ENCODE measurements at regions not wholly inside any gene's neighbourhood (a gene's known extent, or its start where the extent isn't known, plus 50 kb on each side); places are given as distances from the start of the nearest gene placed in this dataset.
"Not testable (repeated sequence)": the region's sequence is repeated elsewhere in the genome, so short reads cannot be mapped to it uniquely, and the experiment has no call there.

DNA sequence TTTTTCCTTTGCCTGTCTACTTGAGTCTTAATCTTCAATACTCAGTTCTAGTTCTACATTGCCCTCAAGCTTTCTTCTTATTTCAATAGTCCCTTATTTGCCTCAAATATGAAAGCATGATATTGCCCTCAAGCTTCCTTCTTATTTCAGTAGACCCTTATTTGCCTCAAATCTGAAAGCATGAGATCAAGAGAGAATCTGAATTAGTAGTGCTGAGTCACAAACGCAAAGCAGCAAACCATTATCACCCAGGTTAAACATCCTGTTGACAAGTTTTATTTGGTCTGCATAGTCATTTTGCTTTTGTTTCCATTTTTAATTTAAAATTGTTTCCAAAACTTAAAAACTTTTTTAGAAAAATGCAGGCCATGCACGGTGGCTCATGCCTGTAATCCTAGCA lies 583.3 kb upstream of the FSHR start:
- Histone ChIP-seq H2BK12ac (ENCODE audit: low read length in 2 of 2) (no peak overlapping the region), H3K79me1 (replicated peaks; ENCODE audit: low read length, poor library complexity, severe bottlenecking) (no peaks in the 10 kb centered on the region), H2BK15ac (ENCODE audit: low read depth, poor library complexity, severe bottlenecking) (no peak overlapping the region), H2AK5ac (ENCODE audit: low read length, severe bottlenecking) (no peak overlapping the region), H3K27ac (ENCODE audit: low read length, poor library complexity, severe bottlenecking) (no peak overlapping the region), H3K27me3 (ENCODE audit: control insufficient read depth in 1 of 2, insufficient read depth in 1 of 2, low read length in 2 of 2) (no peaks in the 10 kb centered on the region), H3K4me1 (ENCODE audit: control insufficient read depth, insufficient read depth, low read depth, low read length) (no peaks in the 10 kb centered on the region), H3K36me3 (ENCODE audit: control insufficient read depth in 1 of 2, insufficient read depth in 2 of 2, low read depth in 1 of 2, low read length in 2 of 2) (no peaks in the 10 kb centered on the region), H3K9ac (ENCODE audit: low read length) (no peak overlapping the region), H3K14ac (ENCODE audit: low read length in 2 of 2) (no peak overlapping the region), H3K4me2 (ENCODE audit: low read length, poor library complexity, severe bottlenecking) (no peak overlapping the region), H4K8ac (ENCODE audit: low read length) (no peak overlapping the region), H2AFZ (ENCODE audit: low read depth, low read length) (no peak overlapping the region), H3K18ac (ENCODE audit: low read depth in 1 of 2, low read length in 2 of 2) (no peak overlapping the region), H3K4ac (ENCODE audit: low read depth in 1 of 2, low read length in 2 of 2) (no peak overlapping the region), H3K4me3 (ENCODE audit: insufficient read depth in 1 of 2, low read depth in 1 of 2, low read length in 2 of 2) (no peak overlapping the region), H2BK5ac (ENCODE audit: low read depth, low read length, poor library complexity, severe bottlenecking) (no peak overlapping the region), H3K9me3 (ENCODE audit: control insufficient read depth, low read length) (peaks cover 4% of the 10 kb centered on the region), H3K23ac (ENCODE audit: low read length in 2 of 2) (no peak overlapping the region), H2BK120ac (ENCODE audit: low read depth, low read length) (no peak overlapping the region), H4K91ac (ENCODE audit: low read length) (no peak overlapping the region)
- WGBS: 100% methylated on average over 2 of the region's 2 CpGs
- no peak for DNase-seq

DNA sequence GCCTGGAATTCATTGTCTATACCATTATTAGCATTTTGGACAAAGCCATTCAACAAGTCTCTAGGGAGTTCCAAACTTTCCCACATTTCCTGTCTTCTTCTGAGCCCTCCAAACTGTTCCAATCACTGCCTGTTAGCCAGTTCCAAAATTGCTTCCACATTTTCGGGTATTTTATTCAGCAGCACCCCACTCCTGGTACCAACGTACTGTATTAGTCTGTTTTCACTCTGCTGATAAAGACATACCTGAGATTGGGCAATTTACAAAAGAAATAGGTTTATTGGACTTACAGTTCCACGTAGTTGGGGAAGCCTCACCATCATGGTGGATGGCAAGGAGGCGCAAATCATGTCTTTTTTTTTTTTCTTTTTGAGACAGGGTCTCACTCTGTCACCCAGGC lies 578.6 kb upstream of the FSHR start:
- not testable (repeated sequence) for H3K23ac ChIP-seq (ENCODE audit: low read length in 2 of 2); H2BK12ac ChIP-seq (ENCODE audit: low read length in 2 of 2); H3K27ac ChIP-seq (ENCODE audit: low read length, poor library complexity, severe bottlenecking); H3K9ac ChIP-seq (ENCODE audit: low read length); H3K36me3 ChIP-seq (ENCODE audit: control insufficient read depth in 1 of 2, insufficient read depth in 2 of 2, low read depth in 1 of 2, low read length in 2 of 2); H3K4ac ChIP-seq (ENCODE audit: low read depth in 1 of 2, low read length in 2 of 2); H2BK15ac ChIP-seq (ENCODE audit: low read depth, poor library complexity, severe bottlenecking); H3K14ac ChIP-seq (ENCODE audit: low read length in 2 of 2); H2BK120ac ChIP-seq (ENCODE audit: low read depth, low read length); H3K79me1 ChIP-seq (replicated peaks; ENCODE audit: low read length, poor library complexity, severe bottlenecking); H3K18ac ChIP-seq (ENCODE audit: low read depth in 1 of 2, low read length in 2 of 2); H3K9me3 ChIP-seq (ENCODE audit: control insufficient read depth, low read length); H2AK5ac ChIP-seq (ENCODE audit: low read length, severe bottlenecking); H2BK5ac ChIP-seq (ENCODE audit: low read depth, low read length, poor library complexity, severe bottlenecking); H4K91ac ChIP-seq (ENCODE audit: low read length); H3K27me3 ChIP-seq (ENCODE audit: control insufficient read depth in 1 of 2, insufficient read depth in 1 of 2, low read length in 2 of 2); H2AFZ ChIP-seq (ENCODE audit: low read depth, low read length); H3K4me1 ChIP-seq (ENCODE audit: control insufficient read depth, insufficient read depth, low read depth, low read length); H4K8ac ChIP-seq (ENCODE audit: low read length); H3K4me2 ChIP-seq (ENCODE audit: low read length, poor library complexity, severe bottlenecking); H3K4me3 ChIP-seq (ENCODE audit: insufficient read depth in 1 of 2, low read depth in 1 of 2, low read length in 2 of 2); DNase-seq
- WGBS: 76% methylated on average over 4 of the region's 4 CpGs

DNA sequence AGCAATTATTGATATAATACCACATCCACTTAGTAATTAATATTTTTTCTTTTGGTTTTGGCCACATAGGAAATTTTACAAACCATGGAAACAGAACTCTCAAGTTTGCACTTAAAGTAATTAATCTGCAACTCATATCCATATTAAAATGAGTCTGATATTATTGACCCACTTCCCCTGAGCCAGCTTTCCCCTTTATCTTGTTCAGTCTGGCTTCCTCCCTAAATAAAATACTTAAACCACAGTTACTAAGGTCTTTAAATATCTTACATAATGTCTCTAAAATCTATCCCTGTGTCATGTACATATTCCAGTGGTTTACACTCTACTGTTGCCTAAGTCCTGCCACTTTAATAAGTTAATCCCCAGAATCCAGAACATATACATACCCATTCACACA lies 564.9 kb upstream of the FSHR start:
- no peak overlapping the region for H2BK120ac ChIP-seq (ENCODE audit: low read depth, low read length)
- DNase-seq: no peak
- H3K9me3 ChIP-seq (ENCODE audit: control insufficient read depth, low read length): no peaks in the 10 kb centered on the region
- no peaks in the 10 kb centered on the region for H3K27me3 ChIP-seq (ENCODE audit: control insufficient read depth in 1 of 2, insufficient read depth in 1 of 2, low read length in 2 of 2)
- no peak overlapping the region for H2BK15ac ChIP-seq (ENCODE audit: low read depth, poor library complexity, severe bottlenecking)
- H3K9ac ChIP-seq (ENCODE audit: low read length): no peak overlapping the region
- H3K4me3 ChIP-seq (ENCODE audit: insufficient read depth in 1 of 2, low read depth in 1 of 2, low read length in 2 of 2): no peak overlapping the region
- no peak overlapping the region for H2BK12ac ChIP-seq (ENCODE audit: low read length in 2 of 2)
- no peak overlapping the region for H3K27ac ChIP-seq (ENCODE audit: low read length, poor library complexity, severe bottlenecking)
- no peak overlapping the region for H3K14ac ChIP-seq (ENCODE audit: low read length in 2 of 2)
- H3K4ac ChIP-seq (ENCODE audit: low read depth in 1 of 2, low read length in 2 of 2): no peak overlapping the region
- H2BK5ac ChIP-seq (ENCODE audit: low read depth, low read length, poor library complexity, severe bottlenecking): no peak overlapping the region
- no peak overlapping the region for H2AK5ac ChIP-seq (ENCODE audit: low read length, severe bottlenecking)
- H3K4me1 ChIP-seq (ENCODE audit: control insufficient read depth, insufficient read depth, low read depth, low read length): no peaks in the 10 kb centered on the region
- H3K23ac ChIP-seq (ENCODE audit: low read length in 2 of 2): no peak overlapping the region
- H3K79me1 ChIP-seq (replicated peaks; ENCODE audit: low read length, poor library complexity, severe bottlenecking): no peaks in the 10 kb centered on the region
- H4K91ac ChIP-seq (ENCODE audit: low read length): no peak overlapping the region
- H3K36me3 ChIP-seq (ENCODE audit: control insufficient read depth in 1 of 2, insufficient read depth in 2 of 2, low read depth in 1 of 2, low read length in 2 of 2): no peaks in the 10 kb centered on the region
- no peak overlapping the region for H3K4me2 ChIP-seq (ENCODE audit: low read length, poor library complexity, severe bottlenecking)
- H4K8ac ChIP-seq (ENCODE audit: low read length): no peak overlapping the region
- no peak overlapping the region for H3K18ac ChIP-seq (ENCODE audit: low read depth in 1 of 2, low read length in 2 of 2)
- H2AFZ ChIP-seq (ENCODE audit: low read depth, low read length): no peak overlapping the region

DNA sequence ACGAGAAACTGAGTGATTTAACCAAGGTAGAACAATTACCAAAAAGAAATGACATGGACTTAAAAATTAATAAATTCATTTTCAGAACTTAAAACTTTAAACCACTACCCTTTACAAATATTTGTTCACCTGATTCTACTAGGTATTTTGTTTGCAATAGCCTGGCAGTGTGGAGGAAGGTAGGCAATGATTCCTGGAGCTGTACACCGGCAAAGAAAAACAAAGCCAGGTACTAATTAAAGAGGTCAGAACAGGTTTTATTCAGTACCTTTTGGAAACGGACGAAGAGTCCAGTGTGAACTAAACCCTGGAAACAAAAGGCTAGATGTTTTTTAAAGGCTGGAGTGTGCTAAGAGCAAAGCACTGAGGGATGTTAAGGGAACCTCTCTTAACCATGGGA lies 561.3 kb upstream of the FSHR start:
- Histone ChIP-seq H2BK12ac (ENCODE audit: low read length in 2 of 2) (no peak overlapping the region), H2BK5ac (ENCODE audit: low read depth, low read length, poor library complexity, severe bottlenecking) (no peak overlapping the region), H3K9ac (ENCODE audit: low read length) (no peak overlapping the region), H2AFZ (ENCODE audit: low read depth, low read length) (no peak overlapping the region), H3K14ac (ENCODE audit: low read length in 2 of 2) (no peak overlapping the region), H3K36me3 (ENCODE audit: control insufficient read depth in 1 of 2, insufficient read depth in 2 of 2, low read depth in 1 of 2, low read length in 2 of 2) (no peaks in the 10 kb centered on the region), H4K8ac (ENCODE audit: low read length) (no peak overlapping the region), H3K4me2 (ENCODE audit: low read length, poor library complexity, severe bottlenecking) (no peak overlapping the region), H3K27ac (ENCODE audit: low read length, poor library complexity, severe bottlenecking) (no peak overlapping the region), H2AK5ac (ENCODE audit: low read length, severe bottlenecking) (no peak overlapping the region), H3K4ac (ENCODE audit: low read depth in 1 of 2, low read length in 2 of 2) (no peak overlapping the region), H3K18ac (ENCODE audit: low read depth in 1 of 2, low read length in 2 of 2) (no peak overlapping the region), H3K23ac (ENCODE audit: low read length in 2 of 2) (no peak overlapping the region), H3K4me3 (ENCODE audit: insufficient read depth in 1 of 2, low read depth in 1 of 2, low read length in 2 of 2) (no peak overlapping the region), H3K27me3 (ENCODE audit: control insufficient read depth in 1 of 2, insufficient read depth in 1 of 2, low read length in 2 of 2) (no peaks in the 10 kb centered on the region), H2BK120ac (ENCODE audit: low read depth, low read length) (no peak overlapping the region), H3K4me1 (ENCODE audit: control insufficient read depth, insufficient read depth, low read depth, low read length) (no peaks in the 10 kb centered on the region), H2BK15ac (ENCODE audit: low read depth, poor library complexity, severe bottlenecking) (no peak overlapping the region), H3K9me3 (ENCODE audit: control insufficient read depth, low read length) (no peaks in the 10 kb centered on the region), H4K91ac (ENCODE audit: low read length) (no peak overlapping the region), H3K79me1 (replicated peaks; ENCODE audit: low read length, poor library complexity, severe bottlenecking) (no peaks in the 10 kb centered on the region)
- DNase-seq: no peak
- 85% methylated on average over 3 of the region's 4 CpGs for WGBS

All from mesenchymal stem cell (in vitro differentiated cells and primary cell).